ENCODE measurements at regions not wholly inside any gene's neighbourhood (a gene's known extent, or its start where the extent isn't known, plus 50 kb on each side); places are given as distances from the start of the nearest gene placed in this dataset.

DNA sequence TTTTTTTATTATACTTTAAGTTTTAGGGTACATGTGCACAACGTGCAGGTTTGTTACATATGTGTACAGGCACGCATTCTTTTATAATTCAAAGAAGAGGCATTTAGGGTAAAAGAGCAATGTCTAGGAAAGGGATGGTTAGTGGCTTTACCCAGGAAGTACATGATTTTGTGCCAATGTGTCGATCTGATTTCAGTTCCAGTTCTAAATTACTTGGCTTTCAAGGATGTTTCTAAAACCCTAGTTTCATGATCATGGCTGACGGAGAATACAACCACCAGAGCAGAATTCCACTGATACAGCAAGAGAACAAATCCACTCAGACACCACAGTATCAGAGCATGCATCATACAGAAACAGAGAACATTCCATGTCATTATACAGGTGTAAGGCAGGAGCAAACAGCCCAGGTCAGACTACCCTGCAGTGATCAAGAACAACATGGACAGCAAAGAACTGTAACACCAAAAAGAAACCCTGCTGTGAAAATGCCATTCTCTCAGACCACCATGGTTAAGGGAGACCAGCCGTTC lies 116.7 kb upstream of the STK17B start:
- peaks cover 9 to 26% of the 10 kb centered on the region in 2 donors for H3K4me1 ChIP-seq
- no peaks in the 10 kb centered on the region for H3K9me3 ChIP-seq
- TF ChIP-seq, protein P1, sequence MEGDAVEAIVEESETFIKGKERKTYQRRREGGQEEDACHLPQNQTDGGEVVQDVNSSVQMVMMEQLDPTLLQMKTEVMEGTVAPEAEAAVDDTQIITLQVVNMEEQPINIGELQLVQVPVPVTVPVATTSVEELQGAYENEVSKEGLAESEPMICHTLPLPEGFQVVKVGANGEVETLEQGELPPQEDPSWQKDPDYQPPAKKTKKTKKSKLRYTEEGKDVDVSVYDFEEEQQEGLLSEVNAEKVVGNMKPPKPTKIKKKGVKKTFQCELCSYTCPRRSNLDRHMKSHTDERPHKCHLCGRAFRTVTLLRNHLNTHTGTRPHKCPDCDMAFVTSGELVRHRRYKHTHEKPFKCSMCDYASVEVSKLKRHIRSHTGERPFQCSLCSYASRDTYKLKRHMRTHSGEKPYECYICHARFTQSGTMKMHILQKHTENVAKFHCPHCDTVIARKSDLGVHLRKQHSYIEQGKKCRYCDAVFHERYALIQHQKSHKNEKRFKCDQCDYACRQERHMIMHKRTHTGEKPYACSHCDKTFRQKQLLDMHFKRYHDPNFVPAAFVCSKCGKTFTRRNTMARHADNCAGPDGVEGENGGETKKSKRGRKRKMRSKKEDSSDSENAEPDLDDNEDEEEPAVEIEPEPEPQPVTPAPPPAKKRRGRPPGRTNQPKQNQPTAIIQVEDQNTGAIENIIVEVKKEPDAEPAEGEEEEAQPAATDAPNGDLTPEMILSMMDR (IDR thresholded peaks at IDR 0.05 in 4 of 5, conservative IDR thresholded peaks at IDR 0.05 in 1 of 5): no peak
- TF ChIP-seq POLR2A (IDR thresholded peaks at IDR 0.05): no peak
- no peak overlapping the region for H3K4me3 ChIP-seq
- ATAC-seq (no peak), DNase-seq (no peak)
- no peaks in the 10 kb centered on the region for H3K27me3 ChIP-seq
- no peaks in the 10 kb centered on the region for H3K36me3 ChIP-seq
- in situ Hi-C loops (cut with MboI; ENCODE audit: low sequenced_read_pairs in 4 of 4) (loop anchor here in 1 of 4 donors (25.0 kb wide), 1 partner anchor 201 kb away; no protein-coding TSS in a partner anchor), intact Hi-C loops (cut with DNase I; ENCODE audit: low total_unique reads) (no loop called here)
- H3K27ac ChIP-seq: no peak overlapping the region

DNA sequence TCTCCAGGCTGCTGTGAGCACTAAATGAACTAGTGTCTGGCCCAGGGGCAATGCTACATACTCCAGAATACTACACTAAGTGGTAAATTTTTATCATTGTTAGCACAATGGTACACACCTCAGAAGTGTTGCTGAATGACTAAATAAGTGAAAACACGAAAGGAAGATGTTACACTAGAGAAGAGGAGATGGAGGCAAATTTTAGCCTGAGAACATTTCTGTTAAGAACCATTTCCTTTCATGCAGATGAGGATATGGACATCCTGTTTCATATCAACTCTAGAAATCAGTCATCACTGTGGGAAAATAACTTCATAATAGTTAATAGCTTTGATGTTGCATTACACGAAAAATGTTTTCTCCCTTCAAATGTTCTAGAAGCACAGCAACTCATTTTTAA lies 117.6 kb upstream of the STK17B start:
- intact Hi-C loops (cut with DNase I; ENCODE audit: low total_unique reads) (no loop called here), in situ Hi-C loops (cut with MboI; ENCODE audit: low sequenced_read_pairs in 4 of 4) (loop anchor here in 1 of 4 donors (25.0 kb wide), 1 partner anchor 202 kb away; no protein-coding TSS in a partner anchor)
- DNase-seq: no peak
- peaks cover 9 to 29% of the 10 kb centered on the region in 2 donors for H3K4me1 ChIP-seq
- H3K27me3 ChIP-seq: no peaks in the 10 kb centered on the region
- ATAC-seq: no peak
- no peaks in the 10 kb centered on the region for H3K36me3 ChIP-seq
- TF ChIP-seq, protein P1 (IDR thresholded peaks at IDR 0.05 in 4 of 5, conservative IDR thresholded peaks at IDR 0.05 in 1 of 5): no peak
- no peak for TF ChIP-seq POLR2A (IDR thresholded peaks at IDR 0.05)
- H3K27ac ChIP-seq: no peak overlapping the region
- no peaks in the 10 kb centered on the region for H3K9me3 ChIP-seq
- H3K4me3 ChIP-seq: no peak overlapping the region

DNA sequence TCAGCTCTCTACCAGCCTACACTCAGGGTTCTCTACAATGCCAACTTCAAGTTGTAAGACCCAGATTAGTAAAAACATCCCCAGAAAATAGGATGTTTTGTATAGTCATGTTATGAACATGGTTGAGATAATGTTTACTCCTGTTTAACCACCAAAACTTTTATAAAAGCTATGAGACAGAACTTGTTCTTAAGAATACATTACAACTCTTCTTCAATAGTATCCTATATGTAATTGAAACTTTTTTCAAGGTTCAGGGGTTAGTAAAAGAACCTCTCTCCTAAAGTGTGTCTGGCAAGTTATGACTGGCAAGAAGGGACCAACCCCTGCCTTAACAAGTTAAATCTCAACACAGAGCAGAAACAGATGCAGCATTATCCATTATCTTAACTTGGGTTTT lies 118.8 kb upstream of the STK17B start:
- no peak overlapping the region for H3K27ac ChIP-seq
- intact Hi-C loops (cut with DNase I; ENCODE audit: low total_unique reads) (no loop called here), in situ Hi-C loops (cut with MboI; ENCODE audit: low sequenced_read_pairs in 4 of 4) (loop anchor here in 2 of 4 donors (10.0 to 25.0 kb wide), 2 partner anchors 165 to 203 kb away; no protein-coding TSS in a partner anchor)
- H3K27me3 ChIP-seq: no peaks in the 10 kb centered on the region
- H3K9me3 ChIP-seq: no peaks in the 10 kb centered on the region
- DNase-seq (no peak), ATAC-seq (no peak)
- H3K4me3 ChIP-seq: no peak overlapping the region
- TF ChIP-seq, protein P1 (IDR thresholded peaks at IDR 0.05 in 4 of 5, conservative IDR thresholded peaks at IDR 0.05 in 1 of 5): no peak
- no peak for TF ChIP-seq POLR2A (IDR thresholded peaks at IDR 0.05)
- no peaks in the 10 kb centered on the region for H3K36me3 ChIP-seq
- H3K4me1 ChIP-seq: peaks cover 9 to 30% of the 10 kb centered on the region in 2 donors

DNA sequence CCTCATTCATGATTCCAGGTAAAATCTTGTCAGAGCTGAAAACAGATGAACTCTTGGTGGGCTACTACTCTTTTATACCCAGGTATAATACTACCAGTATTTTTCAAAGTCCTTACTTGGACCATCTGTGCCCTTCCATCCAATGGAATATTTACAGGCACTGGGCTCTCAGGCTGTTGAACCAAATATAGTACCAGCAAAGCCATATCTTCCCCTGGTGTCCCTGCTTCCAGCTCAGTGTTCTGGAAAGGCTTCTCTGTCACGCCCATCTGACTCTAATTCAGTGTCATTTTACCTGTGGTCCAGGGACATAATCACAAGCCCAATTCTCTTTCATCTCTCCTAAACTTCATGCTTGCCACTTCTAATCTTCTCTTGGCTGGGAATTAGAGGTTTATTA lies 119.2 kb upstream of the STK17B start:
- Histone ChIP-seq H3K27me3 (no peaks in the 10 kb centered on the region), H3K4me1 (peaks cover 9 to 30% of the 10 kb centered on the region in 2 donors), H3K27ac (no peak overlapping the region), H3K36me3 (no peaks in the 10 kb centered on the region), H3K4me3 (no peak overlapping the region), H3K9me3 (no peaks in the 10 kb centered on the region)
- in situ Hi-C loops (cut with MboI; ENCODE audit: low sequenced_read_pairs in 4 of 4): loop anchor here in 2 of 4 donors (10.0 to 25.0 kb wide), 2 partner anchors 164 to 203 kb away; no protein-coding TSS in a partner anchor
- intact Hi-C loops (cut with DNase I; ENCODE audit: low total_unique reads): no loop called here
- ATAC-seq (no peak), DNase-seq (no peak)
- TF ChIP-seq POLR2A (IDR thresholded peaks at IDR 0.05): no peak
- TF ChIP-seq, protein P1 (IDR thresholded peaks at IDR 0.05 in 4 of 5, conservative IDR thresholded peaks at IDR 0.05 in 1 of 5): no peak

All from gastrocnemius medialis (tissue), 4 donors.